B cell (primary cell): ENCODE measurements at regions not wholly inside any gene's neighbourhood (a gene's known extent, or its start where the extent isn't known, plus 50 kb on each side); places are given as distances from the start of the nearest gene placed in this dataset.

Source experiments
- EZH2 ChIP-seq: IDR thresholded peaks from 2 replicates; pipeline ENCODE4 v1.6.1; 2012; ENCODE audit warnings: borderline replicate concordance, low read depth, mild to moderate bottlenecking, moderate library complexity, low read length; ENCODE audit not compliant: insufficient read depth, poor library complexity, severe bottlenecking
- TF ChIP-seq, protein P1 (sequence below): fragments of 200-600 bp; IDR thresholded peaks from one replicate; pipeline ENCODE4 v1.8.0; 2022; ENCODE audit warnings: antibody characterized with exemption, mild to moderate bottlenecking

DNA sequence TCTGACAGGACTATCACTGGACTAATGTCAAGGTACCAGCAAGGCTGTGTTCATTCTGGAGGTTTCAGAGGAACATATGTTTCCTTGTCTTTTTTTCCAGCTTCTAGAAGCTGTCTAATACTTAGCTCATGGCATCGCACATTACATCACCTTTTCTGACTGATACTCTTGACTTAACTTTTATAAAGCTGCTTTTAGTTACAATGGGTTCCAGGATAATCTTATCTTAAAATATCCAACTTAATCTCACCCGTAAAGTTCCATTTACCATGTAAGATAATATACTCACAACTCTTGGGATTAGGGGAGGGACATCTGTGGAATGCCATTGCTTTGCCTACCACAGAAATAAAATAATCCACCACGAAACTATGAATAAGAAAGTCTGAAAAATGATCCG is 394.2 kb downstream of the CDH19 start:
- TF ChIP-seq, protein P1, sequence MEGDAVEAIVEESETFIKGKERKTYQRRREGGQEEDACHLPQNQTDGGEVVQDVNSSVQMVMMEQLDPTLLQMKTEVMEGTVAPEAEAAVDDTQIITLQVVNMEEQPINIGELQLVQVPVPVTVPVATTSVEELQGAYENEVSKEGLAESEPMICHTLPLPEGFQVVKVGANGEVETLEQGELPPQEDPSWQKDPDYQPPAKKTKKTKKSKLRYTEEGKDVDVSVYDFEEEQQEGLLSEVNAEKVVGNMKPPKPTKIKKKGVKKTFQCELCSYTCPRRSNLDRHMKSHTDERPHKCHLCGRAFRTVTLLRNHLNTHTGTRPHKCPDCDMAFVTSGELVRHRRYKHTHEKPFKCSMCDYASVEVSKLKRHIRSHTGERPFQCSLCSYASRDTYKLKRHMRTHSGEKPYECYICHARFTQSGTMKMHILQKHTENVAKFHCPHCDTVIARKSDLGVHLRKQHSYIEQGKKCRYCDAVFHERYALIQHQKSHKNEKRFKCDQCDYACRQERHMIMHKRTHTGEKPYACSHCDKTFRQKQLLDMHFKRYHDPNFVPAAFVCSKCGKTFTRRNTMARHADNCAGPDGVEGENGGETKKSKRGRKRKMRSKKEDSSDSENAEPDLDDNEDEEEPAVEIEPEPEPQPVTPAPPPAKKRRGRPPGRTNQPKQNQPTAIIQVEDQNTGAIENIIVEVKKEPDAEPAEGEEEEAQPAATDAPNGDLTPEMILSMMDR = no peak
- TF ChIP-seq EZH2 = no peak
